ENCODE measurements at regions not wholly inside any gene's neighbourhood (a gene's known extent, or its start where the extent isn't known, plus 50 kb on each side); places are given as distances from the start of the nearest gene placed in this dataset.

GRCh38 chr11:112751329-112751728 is 209.9 kb upstream of the NCAM1 start:
- H3K27ac ChIP-seq = no peak overlapping the region
- WGBS, 2 donors = 78 to 89% methylated on average over 2 to 4 of the region's 4 CpGs
- H3K9me3 ChIP-seq = no peaks in the 10 kb centered on the region
- no peak for DNase-seq
- no peak overlapping the region for H3K4me3 ChIP-seq
- no peaks in the 10 kb centered on the region for H3K4me1 ChIP-seq
- H3K27me3 ChIP-seq = no peaks in the 10 kb centered on the region
- TF ChIP-seq CTCF (IDR thresholded peaks at IDR 0.05) (no peak), POLR2A (IDR thresholded peaks at IDR 0.05) (no peak)
- intact Hi-C loops (cut with DNase I; ENCODE audit: low total_unique reads) = no loop called here
- no peaks in the 10 kb centered on the region for H3K36me3 ChIP-seq (ENCODE audit: low read depth, missing control alignments)

- no peak for DNase-seq
- WGBS, 2 donors = 89 to 96% methylated on average over 2 of the region's 2 CpGs
- no peaks in the 10 kb centered on the region for H3K9me3 ChIP-seq
- no peaks in the 10 kb centered on the region for H3K27me3 ChIP-seq
- no peak overlapping the region for H3K27ac ChIP-seq
- H3K4me1 ChIP-seq = no peaks in the 10 kb centered on the region
- H3K36me3 ChIP-seq (ENCODE audit: low read depth, missing control alignments) = no peaks in the 10 kb centered on the region
- intact Hi-C loops (cut with DNase I; ENCODE audit: low total_unique reads) = no loop called here
- H3K4me3 ChIP-seq = no peak overlapping the region
- no peak for TF ChIP-seq CTCF (IDR thresholded peaks at IDR 0.05)
- TF ChIP-seq POLR2A (IDR thresholded peaks at IDR 0.05) = no peak
Measured at GRCh38 chr11:112751772-112752171, 209.4 kb upstream of the NCAM1 start.

- intact Hi-C loops (cut with DNase I; ENCODE audit: low total_unique reads) = no loop called here
Measured at GRCh38 chr11:112752563-112752962, 208.7 kb upstream of the NCAM1 start.

GRCh38 chr11:112753706-112754105 is 207.5 kb upstream of the NCAM1 start:
- H3K9me3 ChIP-seq = no peaks in the 10 kb centered on the region
- TF ChIP-seq POLR2A (IDR thresholded peaks at IDR 0.05) (no peak), CTCF (IDR thresholded peaks at IDR 0.05) (no peak)
- peaks cover 4% of the 10 kb centered on the region for H3K4me1 ChIP-seq
- intact Hi-C loops (cut with DNase I; ENCODE audit: low total_unique reads) = no loop called here
- H3K4me3 ChIP-seq = no peak overlapping the region
- no peak overlapping the region for H3K27ac ChIP-seq
- H3K27me3 ChIP-seq = no peaks in the 10 kb centered on the region
- 92 to 95% methylated on average over 2 of the region's 2 CpGs for WGBS, 2 donors
- no peaks in the 10 kb centered on the region for H3K36me3 ChIP-seq (ENCODE audit: low read depth, missing control alignments)
- no peak for DNase-seq

More at GRCh38 chr11:112752563-112752962, 208.7 kb upstream of the NCAM1 start:
- WGBS, 2 donors = 72 to 78% methylated on average over 4 of the region's 4 CpGs
- peaks cover 4% of the 10 kb centered on the region for H3K4me1 ChIP-seq
- no peak overlapping the region for H3K27ac ChIP-seq
- H3K9me3 ChIP-seq = no peaks in the 10 kb centered on the region
- no peaks in the 10 kb centered on the region for H3K27me3 ChIP-seq
- no peak overlapping the region for H3K4me3 ChIP-seq
- TF ChIP-seq CTCF (IDR thresholded peaks at IDR 0.05) (no peak), POLR2A (IDR thresholded peaks at IDR 0.05) (no peak)
- DNase-seq = no peak
- no peaks in the 10 kb centered on the region for H3K36me3 ChIP-seq (ENCODE audit: low read depth, missing control alignments)

- peaks cover 4% of the 10 kb centered on the region for H3K4me1 ChIP-seq
- no peak for TF ChIP-seq CTCF (IDR thresholded peaks at IDR 0.05)
- TF ChIP-seq POLR2A (IDR thresholded peaks at IDR 0.05) = no peak
- no peak overlapping the region for H3K4me3 ChIP-seq
- no peak overlapping the region for H3K27ac ChIP-seq
- H3K36me3 ChIP-seq (ENCODE audit: low read depth, missing control alignments) = no peaks in the 10 kb centered on the region
- intact Hi-C loops (cut with DNase I; ENCODE audit: low total_unique reads) = no loop called here
- DNase-seq = no peak
- no peaks in the 10 kb centered on the region for H3K27me3 ChIP-seq
- WGBS, 2 donors = 86 to 94% methylated on average over 2 of the region's 2 CpGs
- H3K9me3 ChIP-seq = no peaks in the 10 kb centered on the region
Measured at GRCh38 chr11:112759418-112759817, 201.8 kb upstream of the NCAM1 start.

Data from testis (tissue), 2 donors.